GM18498 (cell line): ENCODE measurements at regions not wholly inside any gene's neighbourhood (a gene's known extent, or its start where the extent isn't known, plus 50 kb on each side); places are given as distances from the start of the nearest gene placed in this dataset.

Experiments
- ATAC-seq: cut with Tn5 transposase; IDR thresholded peaks from one replicate; pipeline ENCODE4 v1.9.1; 2021; ENCODE audit warnings: mild to moderate bottlenecking, moderate library complexity; ENCODE audit not compliant: unreplicated experiment

DNA sequence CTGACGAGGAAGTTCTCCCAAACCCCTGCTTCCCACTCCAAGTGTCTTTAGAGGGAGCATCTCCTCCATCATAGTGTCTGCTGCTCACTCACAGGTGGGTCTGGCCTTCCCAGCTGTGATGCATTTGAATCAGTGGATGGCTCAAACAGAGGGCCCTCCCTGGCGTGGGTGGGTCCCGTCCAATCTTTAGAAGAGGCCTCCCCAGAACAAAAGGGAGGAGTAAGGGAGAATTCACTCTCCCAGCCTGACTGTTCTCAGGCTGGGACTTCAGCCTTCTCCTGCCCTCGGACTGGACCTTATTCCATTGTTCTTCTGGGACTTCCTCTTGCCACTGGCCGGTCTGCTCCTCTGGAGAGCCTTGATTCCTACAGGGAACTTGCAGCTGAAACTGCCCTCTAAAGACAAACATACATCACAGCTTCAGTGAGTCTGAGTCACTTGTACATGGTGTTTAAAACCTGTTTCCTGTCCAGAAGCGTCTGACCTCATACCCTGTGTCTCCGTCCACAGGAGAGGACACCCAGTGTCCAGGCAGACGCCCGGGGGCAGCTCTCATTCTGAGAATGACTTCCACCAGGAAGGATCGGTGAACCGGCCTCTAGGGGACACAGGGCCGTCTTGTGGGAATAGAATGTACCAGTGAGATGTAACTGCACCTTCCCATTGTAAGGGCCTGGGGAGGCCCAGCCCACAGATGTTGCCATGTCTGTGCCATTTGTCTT is 234.7 kb downstream of the BRD1 start:
- ATAC-seq, result no peak

DNA sequence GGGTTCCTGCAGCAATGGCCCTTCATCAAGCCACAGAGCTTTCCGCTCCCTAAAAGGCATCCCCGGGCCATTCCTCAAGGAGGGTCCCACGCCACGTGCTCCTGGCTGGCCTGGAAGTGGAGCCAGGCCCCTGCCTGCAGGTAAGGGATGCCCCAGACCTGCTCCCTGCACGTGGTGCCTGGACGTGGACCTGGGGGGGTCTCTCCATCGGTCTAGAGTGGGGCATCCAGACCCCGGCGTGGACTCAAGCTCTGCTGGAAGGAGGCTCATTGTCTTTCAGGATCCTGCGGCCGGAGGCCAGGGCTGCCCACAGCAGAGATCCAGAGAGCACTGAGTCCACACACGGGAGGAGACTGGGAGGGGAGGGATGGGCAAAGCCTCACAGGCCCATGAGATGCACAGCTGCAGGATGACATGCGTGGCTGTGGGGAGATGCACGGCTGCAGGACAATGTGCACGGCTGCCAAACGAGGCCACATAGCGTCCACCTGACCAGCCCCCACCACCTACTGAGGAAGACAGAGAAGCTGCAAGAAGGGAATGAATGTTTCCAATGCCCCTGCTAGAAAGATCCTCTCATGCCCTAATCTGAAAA is 236.7 kb downstream of the BRD1 start:
- no peak for ATAC-seq

DNA sequence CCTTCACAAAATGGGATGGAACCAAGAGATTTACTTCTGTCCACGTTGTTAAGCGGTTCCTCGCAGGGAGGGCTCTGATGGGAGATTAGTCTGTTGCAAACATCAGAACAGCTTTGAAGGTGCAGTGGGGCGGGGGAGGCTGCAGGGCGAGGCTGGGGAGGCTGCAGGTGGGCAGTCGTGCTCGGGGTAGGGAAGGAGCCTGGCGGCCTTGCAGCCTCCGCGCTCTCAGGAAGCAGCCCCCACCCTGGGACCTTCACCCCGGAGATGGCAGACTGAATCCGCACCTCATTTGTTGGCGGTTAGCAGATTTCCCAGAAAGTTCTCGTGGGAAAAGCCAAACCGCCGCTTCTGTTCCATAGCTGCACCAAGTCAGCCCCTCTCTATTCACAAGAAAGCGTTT is 237.3 kb downstream of the BRD1 start:
- ATAC-seq, result no peak

DNA sequence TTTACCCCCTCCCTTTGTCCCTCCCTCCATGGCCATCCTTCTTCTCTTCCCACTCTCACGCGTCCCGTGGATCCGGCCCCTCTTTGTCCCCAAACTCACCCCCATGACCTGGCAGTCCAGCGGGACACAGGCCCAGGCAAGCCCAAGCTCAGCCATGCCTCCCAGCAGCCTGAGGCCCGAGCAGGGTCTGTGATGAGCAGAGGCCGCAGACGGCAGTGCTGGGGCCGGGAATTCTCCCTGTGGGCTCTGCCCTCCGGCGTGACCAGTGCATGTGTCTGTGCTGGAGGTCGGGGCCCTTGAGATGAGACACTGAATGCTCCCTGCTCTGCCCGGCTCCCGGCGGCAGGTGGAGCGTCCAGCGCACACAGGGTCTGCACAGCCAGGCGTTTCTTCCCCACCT is 237.9 kb downstream of the BRD1 start:
- no peak for ATAC-seq

DNA sequence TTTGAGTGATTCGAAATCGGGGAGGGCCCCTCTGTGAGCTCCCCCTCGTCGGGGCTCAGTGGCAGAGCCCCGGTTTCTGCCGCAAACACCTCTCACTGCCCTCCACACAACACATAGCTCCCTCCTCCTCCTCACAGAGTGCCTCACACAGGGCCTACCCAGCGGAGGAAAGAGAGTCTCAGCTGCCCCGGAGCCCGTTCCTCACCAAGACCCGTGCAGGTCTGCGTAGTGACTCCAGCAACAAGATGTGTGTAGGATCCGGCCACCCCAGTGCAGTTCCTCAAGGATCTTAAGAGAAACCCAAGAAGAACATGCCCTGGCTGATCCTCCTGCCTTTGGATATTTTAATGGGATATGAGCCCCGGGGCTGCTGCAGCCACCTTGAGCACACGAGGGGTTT is 238.4 kb downstream of the BRD1 start:
- no peak for ATAC-seq

DNA sequence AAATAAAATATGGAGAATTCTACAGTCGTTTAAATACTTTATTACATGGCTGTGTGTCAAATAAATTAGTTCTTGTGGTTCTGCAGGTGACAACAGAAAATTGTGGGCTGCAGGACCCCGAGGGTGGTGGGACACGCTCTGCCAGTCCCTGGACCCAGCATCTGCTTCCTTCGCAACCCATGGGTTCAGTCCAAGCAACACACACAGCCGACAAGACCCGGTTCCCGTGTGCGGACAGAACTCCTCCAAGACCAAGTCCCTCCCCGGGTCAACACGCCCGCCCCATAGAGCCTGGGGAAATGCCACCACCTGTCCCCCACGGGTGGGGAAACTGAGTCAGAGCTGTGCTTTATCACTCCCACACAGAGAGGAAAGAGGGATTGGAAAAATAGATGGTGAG is 238.9 kb downstream of the BRD1 start:
- ATAC-seq, result no peak

DNA sequence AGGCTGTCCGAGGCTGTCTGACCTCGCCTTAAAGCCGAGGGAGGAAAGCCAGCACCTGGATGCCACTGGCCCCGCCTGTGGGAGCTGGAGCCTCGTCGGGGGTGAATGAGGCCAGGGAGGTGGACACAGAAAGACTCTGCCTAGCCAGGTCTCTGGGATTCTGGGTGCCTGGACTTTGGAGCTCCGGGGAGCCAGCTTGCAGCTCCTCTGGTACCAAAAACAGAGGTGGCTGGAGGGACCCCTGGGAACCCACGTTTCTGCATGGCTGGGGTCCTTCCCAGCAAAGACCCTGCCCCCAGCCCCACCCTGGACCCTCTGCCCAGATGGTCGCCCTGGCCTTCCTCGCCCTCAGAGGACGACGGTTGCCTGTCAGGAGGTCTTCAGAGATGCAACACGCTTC is 239.7 kb downstream of the BRD1 start:
- ATAC-seq, result no peak

DNA sequence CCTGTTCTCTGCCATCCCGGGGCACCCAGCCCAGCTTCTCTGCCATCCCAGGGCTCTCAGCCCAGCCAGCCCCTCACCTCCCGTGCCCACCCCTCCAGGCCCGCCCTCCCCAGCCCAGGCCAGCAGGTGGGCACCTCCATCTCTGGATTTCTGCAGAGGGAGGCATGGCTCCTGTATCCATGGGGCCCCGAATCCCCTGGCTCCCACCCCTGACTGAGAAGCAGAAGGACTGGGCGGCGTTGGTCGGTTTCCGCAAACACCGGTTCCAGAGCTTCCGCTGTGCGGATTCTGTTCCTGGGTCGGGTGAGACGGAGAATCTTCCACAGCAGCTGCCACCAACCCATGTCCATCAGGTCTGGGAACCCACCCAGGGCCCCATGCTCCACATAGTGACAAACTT is 240.3 kb downstream of the BRD1 start:
- ATAC-seq, result no peak

DNA sequence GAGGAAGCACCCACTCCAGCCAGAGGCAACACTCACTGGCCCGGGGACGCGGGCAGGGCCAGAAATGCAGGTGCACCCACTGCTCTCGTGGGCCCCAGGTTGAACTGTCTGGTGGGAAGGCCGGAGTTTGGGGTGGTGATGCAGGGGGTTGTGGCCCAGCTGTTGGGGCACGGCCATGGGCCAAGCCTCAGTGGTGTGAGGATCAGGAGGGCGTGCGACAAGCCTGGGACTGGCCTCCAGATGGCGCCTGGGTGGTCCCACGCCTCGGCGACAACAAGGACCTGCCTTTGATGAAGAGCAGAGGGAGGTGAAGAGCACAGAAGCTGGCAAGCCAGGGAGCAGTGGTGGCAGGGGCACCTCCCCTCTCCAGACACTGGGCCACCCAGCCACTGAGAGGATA is 240.8 kb downstream of the BRD1 start:
- no peak for ATAC-seq

DNA sequence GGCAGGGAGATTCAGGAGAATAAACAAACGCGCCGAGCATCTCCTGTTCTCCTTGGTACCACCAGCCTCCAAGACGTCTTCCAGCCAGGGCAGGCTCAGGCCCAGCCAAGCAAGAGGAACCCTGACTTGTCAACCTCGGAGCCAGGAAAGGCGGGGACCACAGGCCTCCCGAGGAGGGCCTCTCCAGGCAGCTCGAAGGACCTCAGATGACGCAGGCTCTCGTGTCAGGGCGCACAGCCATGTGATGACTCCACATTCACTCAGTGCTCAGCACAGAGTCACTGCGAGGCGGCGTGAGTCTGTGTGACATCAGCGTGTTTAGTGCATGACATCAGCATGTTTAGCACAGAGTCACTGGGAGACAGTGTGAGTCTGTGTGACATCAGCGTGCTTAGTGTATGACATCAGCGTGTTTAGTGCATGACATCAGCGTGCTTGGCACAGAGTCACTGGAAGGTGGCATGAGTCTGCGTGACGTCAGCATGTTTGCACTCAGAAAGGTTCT is 241.4 kb downstream of the BRD1 start:
- no peak for ATAC-seq

DNA sequence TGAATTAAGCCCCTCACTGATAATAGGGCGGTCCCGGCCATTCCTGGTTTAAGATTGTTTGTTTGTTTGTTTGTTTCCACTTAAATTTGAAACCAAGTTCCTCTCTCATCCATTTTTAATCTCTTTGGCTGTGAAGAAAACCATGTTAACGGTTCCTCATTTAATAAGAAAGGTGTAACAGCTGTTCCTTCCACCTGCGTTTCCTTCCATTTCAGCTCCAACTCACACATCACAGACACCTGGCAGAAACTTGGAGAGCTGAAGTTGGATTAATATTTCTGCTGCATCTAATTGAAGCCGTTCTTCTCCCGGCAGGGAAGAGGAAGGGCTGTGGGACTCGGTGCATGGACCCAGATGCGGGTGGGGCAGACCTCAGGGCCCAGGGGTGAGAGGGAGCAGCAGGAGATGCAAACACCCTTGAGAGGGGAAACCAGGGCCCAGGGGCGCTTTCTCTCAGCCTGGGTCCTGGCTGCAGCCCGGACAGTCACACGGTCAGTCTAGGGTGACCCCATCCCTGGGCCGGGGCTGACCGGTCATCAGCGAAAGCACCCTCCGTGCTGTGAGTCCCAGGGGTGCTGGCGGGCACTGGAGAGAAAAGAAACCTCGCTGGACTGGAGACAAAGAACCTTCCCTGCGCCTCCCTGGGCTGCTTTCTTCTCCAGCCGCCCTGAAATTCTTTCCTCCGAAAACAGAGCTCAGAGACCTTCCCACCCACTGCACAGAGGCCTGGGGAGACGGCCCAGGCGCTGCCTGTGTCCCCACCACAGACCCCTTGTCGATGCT is 242.0 kb downstream of the BRD1 start:
- no peak for ATAC-seq

DNA sequence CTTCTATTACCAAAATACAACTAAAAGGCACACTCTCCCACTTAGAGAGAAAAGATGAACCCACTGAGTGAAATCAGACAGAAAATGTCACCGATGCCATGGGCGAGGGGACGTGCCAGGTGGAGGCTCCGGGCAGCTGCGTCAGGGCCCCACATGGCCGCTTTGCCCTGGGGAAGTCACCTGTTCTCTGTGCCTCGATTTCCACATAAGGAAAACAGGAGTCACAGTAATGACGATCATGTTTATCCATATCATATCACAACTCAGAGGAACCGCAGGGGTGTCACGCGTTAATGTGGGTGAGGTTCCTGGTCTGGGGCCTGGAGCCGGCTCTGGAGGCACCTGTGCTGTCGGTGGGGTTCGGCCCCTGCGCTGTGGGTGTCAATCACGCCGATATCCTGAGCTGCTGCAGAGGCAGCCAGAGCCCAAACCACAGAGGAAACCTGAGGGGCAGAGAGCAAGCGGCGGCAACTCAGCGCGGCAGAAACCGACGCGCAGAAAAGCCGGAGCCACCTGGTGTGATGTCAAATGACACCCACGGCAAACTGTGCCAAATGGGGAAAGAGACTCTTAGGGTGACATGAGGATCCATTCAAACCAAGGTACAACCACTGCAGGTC is 243.7 kb downstream of the BRD1 start:
- no peak for ATAC-seq

DNA sequence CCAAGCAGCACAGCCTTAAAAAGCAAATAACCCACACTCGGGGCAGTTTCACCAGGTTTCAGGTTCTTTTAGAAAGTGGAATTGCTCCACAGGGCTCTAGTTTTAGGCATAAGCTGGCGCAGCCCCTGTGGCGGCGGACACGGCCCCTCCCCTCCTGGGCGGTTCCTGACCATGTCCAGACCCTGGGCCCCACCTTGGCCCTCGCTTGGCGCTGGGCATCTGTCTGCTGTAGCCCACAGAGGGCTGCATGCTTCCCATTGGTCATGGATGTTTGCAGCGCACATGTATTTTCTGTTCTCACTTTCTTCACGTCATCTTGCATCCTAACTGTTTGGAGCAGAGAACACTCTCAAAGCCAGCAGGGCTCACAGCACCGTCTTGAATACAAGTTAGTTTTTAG is 244.3 kb downstream of the BRD1 start:
- ATAC-seq, result no peak

DNA sequence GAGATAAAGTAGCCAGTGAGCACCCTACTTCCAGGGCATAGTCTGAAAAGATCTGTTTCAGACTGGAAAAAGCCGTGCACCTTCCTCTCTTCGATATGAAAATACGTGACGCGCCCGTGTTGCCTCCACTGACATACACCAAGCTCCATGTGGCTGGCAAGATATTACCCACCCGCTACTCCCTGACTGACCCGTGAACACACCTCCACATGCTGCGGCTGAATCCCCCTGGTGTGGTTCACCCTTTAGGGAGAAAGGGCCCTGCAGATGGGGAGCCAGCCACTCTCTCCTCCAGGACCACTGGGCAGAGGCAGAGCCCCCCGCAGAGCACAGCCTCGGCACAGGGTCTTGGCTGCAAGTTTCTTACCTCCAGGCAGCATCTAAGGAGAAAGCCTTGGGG is 245.0 kb downstream of the BRD1 start:
- no peak for ATAC-seq

DNA sequence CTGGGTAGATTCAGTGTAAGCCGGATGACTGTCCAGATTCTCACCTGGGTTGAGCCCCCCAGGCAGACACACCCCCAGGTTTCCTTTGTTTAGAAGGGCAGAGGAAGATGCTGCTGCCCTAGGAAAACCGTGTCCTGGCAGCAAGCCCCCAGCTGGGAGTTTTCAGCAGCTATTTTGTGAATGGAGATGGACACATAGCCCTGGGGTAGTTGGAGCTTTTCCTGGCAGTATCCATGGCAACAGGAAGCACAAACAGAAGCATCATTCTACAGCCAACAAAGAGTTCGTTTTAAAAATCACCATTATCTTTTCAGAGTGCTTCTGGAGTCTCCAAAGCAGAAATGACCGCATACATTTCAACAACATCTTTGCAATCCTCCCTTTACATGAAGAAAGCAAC is 245.5 kb downstream of the BRD1 start:
- ATAC-seq, result no peak

DNA sequence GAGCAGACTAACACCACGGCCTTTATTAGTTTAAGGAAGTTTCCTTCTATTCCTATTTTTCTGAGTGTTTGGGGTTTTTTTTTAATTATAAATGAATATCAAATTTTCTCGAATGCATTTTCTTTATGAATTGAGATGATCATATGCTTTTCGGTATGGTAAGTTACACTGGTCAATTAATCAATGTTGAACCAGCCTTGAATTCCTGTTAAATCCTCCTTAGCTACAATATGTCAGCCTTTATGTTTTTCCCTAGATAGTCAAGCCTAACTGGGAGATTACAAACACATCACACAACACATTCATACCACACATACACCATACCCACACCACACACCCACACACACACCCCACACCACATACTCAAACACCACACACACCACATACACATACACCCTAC is 247.6 kb downstream of the BRD1 start:
- ATAC-seq, result no peak

DNA sequence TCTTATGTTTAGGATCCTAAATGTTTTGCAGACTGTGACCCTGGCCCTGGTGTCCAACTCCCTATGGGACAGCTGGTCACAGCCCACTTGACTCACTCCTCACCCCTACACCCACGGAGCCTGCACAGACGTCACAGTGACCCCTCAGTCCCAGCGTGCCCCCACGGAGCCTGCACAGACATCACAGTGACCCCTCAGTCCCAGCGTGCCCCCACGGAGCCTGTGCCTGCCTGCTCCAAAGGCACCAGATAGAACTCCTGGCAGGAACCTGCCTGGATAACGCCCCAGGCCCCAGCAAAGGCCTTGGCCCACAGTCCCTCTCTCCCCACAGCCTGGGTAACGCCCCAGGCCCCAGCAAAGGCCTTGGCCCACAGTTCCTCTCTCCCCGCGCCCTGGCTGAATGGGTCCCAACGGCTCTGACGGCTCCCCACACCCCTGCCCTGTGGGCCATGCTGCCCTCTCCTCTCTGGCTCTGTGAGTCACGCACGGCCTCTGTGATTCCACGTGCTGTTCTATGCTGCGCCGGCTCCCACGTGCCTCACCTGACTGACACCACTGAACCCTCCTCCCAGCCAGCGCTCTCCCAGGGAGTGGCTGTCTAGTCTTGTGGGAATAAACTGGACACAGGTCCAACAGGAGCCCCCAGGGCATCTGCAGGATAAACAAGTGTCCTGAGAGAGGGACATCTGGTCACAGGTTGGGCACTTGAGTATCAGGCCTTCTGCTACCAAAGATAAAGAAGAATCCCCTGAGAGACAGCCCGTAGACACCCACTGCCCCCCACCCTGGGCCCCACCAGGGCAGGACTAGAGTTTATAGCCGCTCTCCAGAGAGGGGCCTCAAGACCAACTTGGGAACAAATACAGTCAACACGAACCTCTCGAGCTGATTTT is 250.3 kb downstream of the BRD1 start:
- no peak for ATAC-seq

DNA sequence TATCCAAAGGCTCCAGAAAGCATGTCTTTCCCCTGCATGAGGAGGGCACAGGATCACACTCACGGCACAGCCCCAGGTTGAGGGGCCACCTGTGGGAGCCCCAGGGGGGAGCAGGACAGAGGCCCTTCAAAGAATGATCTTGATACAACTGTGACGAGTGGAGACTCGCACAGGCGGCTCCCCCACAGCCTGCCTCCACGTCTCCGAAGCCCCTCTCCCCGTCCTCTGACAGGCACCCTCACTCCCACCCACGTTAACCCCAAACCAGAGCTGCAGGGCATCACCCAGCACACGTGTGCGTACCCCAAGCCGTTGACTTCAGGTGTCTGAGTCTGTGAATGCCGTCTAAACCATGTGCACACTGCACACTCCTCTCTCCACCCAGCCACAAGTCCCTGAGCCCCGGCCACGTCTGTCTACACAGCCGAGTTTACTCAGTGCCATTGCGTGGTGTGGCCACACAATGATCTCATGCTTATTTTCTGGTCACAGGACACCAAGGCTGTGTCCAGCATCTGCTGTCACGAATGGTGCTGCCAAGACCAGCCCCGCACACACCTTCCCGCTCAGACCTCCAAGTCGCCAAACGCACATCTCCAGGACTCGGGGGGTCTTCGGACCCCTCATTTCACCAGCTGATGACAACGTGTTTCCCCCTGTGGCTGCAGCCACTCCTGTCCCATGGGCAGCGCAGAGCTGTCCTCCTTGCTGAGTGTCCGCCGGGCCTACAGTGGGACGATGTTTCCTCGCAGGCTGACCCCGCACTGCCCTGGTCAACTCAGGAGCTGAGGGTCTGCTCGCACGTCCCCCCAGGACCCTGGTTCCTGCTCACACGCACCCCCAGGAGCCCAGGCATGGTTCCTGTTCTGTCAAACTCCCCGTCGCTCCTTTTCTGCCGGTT is 251.2 kb downstream of the BRD1 start:
- no peak for ATAC-seq

DNA sequence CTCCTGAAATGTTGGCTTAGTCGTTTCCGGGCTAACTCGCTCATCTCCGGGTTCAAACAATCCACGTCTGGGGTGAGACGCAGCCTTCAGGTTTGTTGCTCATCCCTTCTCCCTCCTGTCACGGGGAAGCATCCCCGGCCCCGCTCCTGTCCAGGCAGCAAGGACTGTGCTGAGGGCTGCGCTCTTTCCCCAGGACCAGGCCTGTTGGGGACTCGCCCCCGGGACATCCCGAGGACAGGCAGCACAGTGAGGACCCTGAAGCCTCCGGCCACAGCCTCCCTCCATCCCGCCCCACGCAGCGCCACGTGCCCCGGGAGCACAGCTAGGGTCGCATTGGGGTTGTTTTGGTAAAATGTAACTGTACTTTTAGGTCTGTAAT is 252.0 kb downstream of the BRD1 start:
- ATAC-seq, result no peak
